GM19023 (cell line): ENCODE measurements at regions not wholly inside any gene's neighbourhood (a gene's known extent, or its start where the extent isn't known, plus 50 kb on each side); places are given as distances from the start of the nearest gene placed in this dataset.
A peak's percentile ranks its signal among the peaks of the same experiment; 100 is the strongest.
"Not testable (repeated sequence)": the region's sequence is repeated elsewhere in the genome, so short reads cannot be mapped to it uniquely, and the experiment has no call there.

Experiments used
- ATAC-seq: cut with Tn5 transposase; IDR thresholded peaks from one replicate; pipeline ENCODE4 v1.9.1; 2021; ENCODE audit warnings: mild to moderate bottlenecking, moderate library complexity; ENCODE audit not compliant: unreplicated experiment

- ATAC-seq, result no peak
These were observed 936.0 kb downstream of the TRIB2 start for GRCh38 chr2:13652531-13653313.

- no peak for ATAC-seq
These were observed 937.7 kb downstream of the TRIB2 start for GRCh38 chr2:13654416-13654815.

GRCh38 chr2:13660231-13660630 is 943.5 kb downstream of the TRIB2 start:
- ATAC-seq, result no peak

GRCh38 chr2:13662055-13662454 is 945.3 kb downstream of the TRIB2 start:
- no peak for ATAC-seq

- ATAC-seq, result peak; percentile 86
These were observed 950.1 kb downstream of the TRIB2 start for GRCh38 chr2:13666582-13667414.

- ATAC-seq, result peak; percentile 9
These were observed 950.6 kb downstream of the TRIB2 start for GRCh38 chr2:13667415-13667757.

GRCh38 chr2:13669607-13670006 is 952.9 kb downstream of the TRIB2 start:
- ATAC-seq, result no peak

GRCh38 chr2:13673821-13674220 is 957.1 kb downstream of the TRIB2 start:
- ATAC-seq, result not testable (repeated sequence)

GRCh38 chr2:13676269-13676668 is 956.2 kb upstream of the LRATD1 start:
- ATAC-seq, result peak; percentile 62

- no peak for ATAC-seq
These were observed 950.6 kb upstream of the LRATD1 start for GRCh38 chr2:13681936-13682335.

GRCh38 chr2:13682540-13683272 is 949.8 kb upstream of the LRATD1 start:
- ATAC-seq, result no peak

- ATAC-seq, result no peak
These were observed 946.3 kb upstream of the LRATD1 start for GRCh38 chr2:13686262-13686661.

GRCh38 chr2:13694673-13695072 is 937.8 kb upstream of the LRATD1 start:
- no peak for ATAC-seq

GRCh38 chr2:13696601-13697000 is 935.9 kb upstream of the LRATD1 start:
- ATAC-seq, result no peak

- no peak for ATAC-seq
These were observed 933.7 kb upstream of the LRATD1 start for GRCh38 chr2:13698847-13699246.

GRCh38 chr2:13699939-13700338 is 932.6 kb upstream of the LRATD1 start:
- not testable (repeated sequence) for ATAC-seq

- no peak for ATAC-seq
These were observed 921.4 kb upstream of the LRATD1 start for GRCh38 chr2:13711154-13711553.

GRCh38 chr2:13714466-13714865 is 918.1 kb upstream of the LRATD1 start:
- ATAC-seq, result no peak

- no peak for ATAC-seq
These were observed 906.6 kb upstream of the LRATD1 start for GRCh38 chr2:13725945-13726344.

GRCh38 chr2:13745330-13745729 is 887.2 kb upstream of the LRATD1 start:
- ATAC-seq, result no peak

GRCh38 chr2:13751955-13752354 is 880.6 kb upstream of the LRATD1 start:
- ATAC-seq, result no peak

GRCh38 chr2:13758412-13758811 is 874.1 kb upstream of the LRATD1 start:
- no peak for ATAC-seq
